CD4-positive, CD25-positive, alpha-beta regulatory T cell (primary cell): ENCODE measurements at regions not wholly inside any gene's neighbourhood (a gene's known extent, or its start where the extent isn't known, plus 50 kb on each side); places are given as distances from the start of the nearest gene placed in this dataset.

Experiments
- ATAC-seq, 2 donors: fragments of 150-1000 bp; cut with Tn5 transposase; one replicate each; pipeline ENCODE4 v1.10.0; 2021; ENCODE audit warnings: low read depth in 2 of 2, moderate number of reproducible peaks in 2 of 2, moderate library complexity in 1 of 2
- DNase-seq, 3 donors: peaks; one replicate each; pipeline versions ENCODE4 v3.0.0 to v3.0.0-alpha.2; 2012 to 2022; ENCODE audit warnings: mixed read lengths in 1 of 3
- H3K27ac ChIP-seq: one replicate; pipeline ENCODE4 v1.7.0; 2013; ENCODE audit warnings: mild to moderate bottlenecking, low read length; ENCODE audit not compliant: insufficient read depth, poor library complexity, severe bottlenecking
- H3K27me3 ChIP-seq: one replicate; pipeline ENCODE4 v1.7.0; 2013; ENCODE audit warnings: low read length; ENCODE audit not compliant: control insufficient read depth, insufficient read depth
- H3K36me3 ChIP-seq: one replicate; pipeline ENCODE4 v1.7.0; 2013; ENCODE audit warnings: mild to moderate bottlenecking, low read length, moderate library complexity; ENCODE audit not compliant: control insufficient read depth, insufficient read depth
- H3K4me1 ChIP-seq: 2 replicates; pipeline ENCODE4 v1.7.0; 2013; ENCODE audit warnings: mild to moderate bottlenecking, low read length; ENCODE audit not compliant: insufficient read depth, control insufficient read depth, poor library complexity, severe bottlenecking
- H3K4me3 ChIP-seq: one replicate; pipeline ENCODE4 v1.7.0; 2013; ENCODE audit warnings: low read depth, mild to moderate bottlenecking, low read length, moderate library complexity
- H3K9me3 ChIP-seq, 2 experiments: 1 replicate in 1 of 2; 2 replicates in 1 of 2; pipeline ENCODE4 v1.7.0; 2013; ENCODE audit warnings: low read length in 2 of 2, mild to moderate bottlenecking in 1 of 2, moderate library complexity in 1 of 2; ENCODE audit not compliant: control insufficient read depth in 2 of 2
- H3K27ac Mint-ChIP-seq, 3 donors: one replicate each; pipeline ENCODE4 v1.8.0; 2020 to 2022; ENCODE audit warnings: mild to moderate bottlenecking in 3 of 3, mixed read lengths in 3 of 3, moderate library complexity in 2 of 3
- H3K27me3 Mint-ChIP-seq: one replicate; pipeline ENCODE4 v1.8.0; 2022; ENCODE audit warnings: mild to moderate bottlenecking, mixed read lengths
- H3K36me3 Mint-ChIP-seq: one replicate; pipeline ENCODE4 v1.8.0; 2020; ENCODE audit warnings: mixed read lengths
- H3K4me1 Mint-ChIP-seq, 4 donors: one replicate each; pipeline ENCODE4 v1.8.0; 2020 to 2022; ENCODE audit warnings: mixed read lengths in 4 of 4, mild to moderate bottlenecking in 1 of 4
- H3K4me3 Mint-ChIP-seq, 4 donors: one replicate each; pipeline ENCODE4 v1.8.0; 2020 to 2022; ENCODE audit warnings: mild to moderate bottlenecking in 4 of 4, mixed read lengths in 4 of 4, moderate library complexity in 3 of 4
- H3K9me3 Mint-ChIP-seq, 7 donors: one replicate each; pipeline ENCODE4 v1.8.0; 2020 to 2022; ENCODE audit warnings: mixed read lengths in 7 of 7, mild to moderate bottlenecking in 3 of 7, moderate library complexity in 2 of 7

DNA sequence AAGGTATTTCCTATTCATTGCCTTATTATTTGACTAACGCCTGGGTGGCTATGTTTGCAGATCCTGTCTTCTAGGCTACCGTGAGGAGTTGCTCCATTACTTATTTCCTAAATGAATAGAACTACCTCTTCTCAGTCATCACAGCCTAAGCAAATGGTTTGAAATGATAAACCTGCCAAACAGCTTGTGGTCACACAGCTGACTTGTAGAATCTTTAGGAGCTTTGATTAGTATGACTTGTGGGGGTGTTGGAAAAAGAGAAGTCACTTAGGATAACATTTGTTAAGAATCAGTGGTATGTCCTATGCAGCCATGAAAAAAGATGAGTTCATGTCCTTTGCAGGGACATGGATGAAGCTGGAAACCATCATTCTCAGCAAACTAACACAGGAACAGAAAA is 169.3 kb downstream of the PPARGC1A start:
- Mint-ChIP-seq H3K27ac (no peak overlapping the region), H3K4me3 (no peak overlapping the region), H3K36me3 (no peaks in the 10 kb centered on the region), H3K27me3 (no peaks in the 10 kb centered on the region), H3K4me1 (no peaks in the 10 kb centered on the region), H3K9me3 (peaks cover 0 to 6% (median 0%) of the 10 kb centered on the region in 7 donors)
- ATAC-seq (no peak), DNase-seq (no peak)
- Histone ChIP-seq H3K27me3 (no peaks in the 10 kb centered on the region), H3K27ac (no peak overlapping the region), H3K36me3 (no peaks in the 10 kb centered on the region), H3K4me1 (no peaks in the 10 kb centered on the region), H3K9me3 (no peaks in the 10 kb centered on the region), H3K4me3 (no peak overlapping the region)

DNA sequence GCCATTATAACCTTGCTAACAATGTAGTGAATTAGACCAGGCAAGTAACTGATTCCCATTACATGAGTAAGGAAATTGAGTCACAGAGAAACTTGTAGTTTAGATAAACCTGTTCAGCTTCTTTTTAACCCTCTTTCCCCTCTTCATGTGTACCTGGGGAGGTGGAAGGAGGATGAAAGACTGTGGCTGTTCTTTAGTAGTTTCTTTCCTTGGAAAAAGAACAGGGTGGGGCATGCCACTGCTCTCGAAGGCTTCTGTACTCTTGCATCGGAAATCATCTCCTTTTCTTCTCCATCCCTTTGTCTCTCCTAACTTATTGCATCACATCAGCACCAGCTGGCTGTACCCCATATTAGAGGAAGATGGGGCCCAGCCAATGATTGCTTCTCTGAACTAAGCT is 171.4 kb downstream of the PPARGC1A start:
- Histone ChIP-seq H3K4me1 (no peaks in the 10 kb centered on the region), H3K27ac (no peak overlapping the region), H3K27me3 (no peaks in the 10 kb centered on the region), H3K9me3 (no peaks in the 10 kb centered on the region), H3K4me3 (no peak overlapping the region), H3K36me3 (no peaks in the 10 kb centered on the region)
- DNase-seq (no peak), ATAC-seq (no peak)
- H3K4me3 Mint-ChIP-seq, result no peak overlapping the region
- H3K27me3 Mint-ChIP-seq, result no peaks in the 10 kb centered on the region
- no peak overlapping the region for H3K27ac Mint-ChIP-seq
- no peaks in the 10 kb centered on the region for H3K36me3 Mint-ChIP-seq
- no peaks in the 10 kb centered on the region for H3K4me1 Mint-ChIP-seq
- peaks cover 0 to 6% (median 0%) of the 10 kb centered on the region in 7 donors for H3K9me3 Mint-ChIP-seq

DNA sequence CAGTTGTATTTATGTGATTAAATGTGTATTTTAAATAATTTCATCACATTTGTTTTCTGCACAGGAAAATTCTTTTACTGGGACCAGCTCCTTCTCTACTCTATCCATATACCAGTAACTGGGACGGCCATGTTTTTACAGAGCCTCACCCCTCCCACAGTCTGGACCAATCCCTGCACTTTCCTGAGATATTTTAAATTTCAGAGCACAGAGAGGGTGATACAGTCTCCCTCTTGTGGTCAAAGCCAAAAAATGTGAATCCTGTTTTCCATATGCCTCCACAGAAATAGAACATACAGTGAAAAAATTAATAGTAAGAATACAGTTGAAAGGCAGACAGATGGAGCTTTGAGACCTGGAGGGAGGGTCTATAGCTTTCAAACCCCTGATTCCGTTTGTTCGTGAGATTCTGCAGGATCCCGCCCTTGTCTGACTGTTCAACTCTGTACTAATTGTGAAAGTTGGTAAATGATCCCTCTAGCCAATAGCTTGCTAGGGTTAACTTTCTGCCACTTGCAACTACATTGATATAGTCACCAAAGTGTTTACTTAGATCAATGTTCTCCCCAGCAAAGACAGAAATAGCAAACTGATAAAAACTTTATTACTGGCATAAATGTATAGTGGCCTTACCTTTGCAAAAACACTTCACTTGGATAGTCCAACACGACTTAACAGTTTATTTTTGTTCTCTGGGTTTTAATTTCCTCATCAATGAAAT is 172.2 kb downstream of the PPARGC1A start:
- no peaks in the 10 kb centered on the region for H3K36me3 Mint-ChIP-seq
- no peaks in the 10 kb centered on the region for H3K27me3 Mint-ChIP-seq
- Histone ChIP-seq H3K36me3 (no peaks in the 10 kb centered on the region), H3K9me3 (no peaks in the 10 kb centered on the region), H3K4me3 (no peak overlapping the region), H3K4me1 (no peaks in the 10 kb centered on the region), H3K27ac (no peak overlapping the region), H3K27me3 (no peaks in the 10 kb centered on the region)
- H3K4me1 Mint-ChIP-seq, result no peaks in the 10 kb centered on the region
- H3K9me3 Mint-ChIP-seq, result peaks cover 0 to 5% (median 0%) of the 10 kb centered on the region in 7 donors
- H3K4me3 Mint-ChIP-seq, result no peak overlapping the region
- ATAC-seq, result no peak
- H3K27ac Mint-ChIP-seq, result peak overlapping the region in 1 of 3 donors; percentile 35
- peak in 1 of 3 donors; percentile 3 for DNase-seq

DNA sequence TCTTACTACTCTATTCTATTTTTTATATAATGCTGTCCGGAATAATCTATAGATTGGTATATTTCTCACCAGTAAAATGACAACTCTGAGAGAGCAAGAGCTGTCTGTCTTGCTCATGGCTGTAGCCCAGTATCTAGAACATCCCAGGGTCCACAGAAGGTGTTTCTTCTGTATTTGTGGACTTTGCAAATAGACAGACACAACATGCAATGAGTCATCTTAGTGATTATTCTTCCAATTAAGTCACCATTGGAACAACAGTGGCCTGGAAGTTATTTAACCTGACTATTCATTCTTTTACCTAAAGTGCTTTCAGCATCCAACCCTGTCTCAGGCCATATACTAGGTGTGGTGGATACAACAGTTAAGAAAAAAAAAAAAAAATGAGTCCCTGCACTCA is 179.5 kb downstream of the PPARGC1A start:
- Mint-ChIP-seq H3K27ac (no peak overlapping the region), H3K4me3 (no peak overlapping the region), H3K27me3 (no peaks in the 10 kb centered on the region), H3K4me1 (no peaks in the 10 kb centered on the region), H3K36me3 (no peaks in the 10 kb centered on the region), H3K9me3 (peaks cover 0 to 3% (median 0%) of the 10 kb centered on the region in 7 donors)
- Histone ChIP-seq H3K4me3 (no peak overlapping the region), H3K27ac (no peak overlapping the region), H3K9me3 (no peaks in the 10 kb centered on the region), H3K36me3 (no peaks in the 10 kb centered on the region), H3K27me3 (no peaks in the 10 kb centered on the region), H3K4me1 (no peaks in the 10 kb centered on the region)
- DNase-seq, result no peak
- no peak for ATAC-seq

DNA sequence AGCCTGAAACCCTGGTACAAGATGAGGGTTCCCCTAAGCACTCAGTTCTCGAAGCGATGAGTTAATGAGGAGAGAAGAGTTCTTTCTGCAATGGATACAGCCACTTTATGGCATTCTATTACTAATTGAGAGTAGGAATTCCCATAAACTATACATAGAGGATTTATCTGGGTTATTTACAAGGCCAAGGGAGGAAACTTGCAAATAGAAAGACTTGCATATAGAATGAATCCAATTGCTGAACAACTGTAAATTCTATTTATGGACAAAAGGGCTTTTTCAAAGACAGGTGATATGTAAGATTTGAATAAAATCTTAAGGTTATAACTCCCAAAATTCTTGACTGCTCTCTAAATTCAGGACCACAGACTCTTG is 182.2 kb downstream of the PPARGC1A start:
- Histone ChIP-seq H3K9me3 (no peaks in the 10 kb centered on the region), H3K4me1 (no peaks in the 10 kb centered on the region), H3K27ac (no peak overlapping the region), H3K27me3 (no peaks in the 10 kb centered on the region), H3K4me3 (no peak overlapping the region), H3K36me3 (no peaks in the 10 kb centered on the region)
- no peaks in the 10 kb centered on the region for H3K27me3 Mint-ChIP-seq
- peaks cover 0 to 11% (median 1%) of the 10 kb centered on the region in 7 donors for H3K9me3 Mint-ChIP-seq
- DNase-seq (no peak), ATAC-seq (no peak)
- no peak overlapping the region for H3K4me3 Mint-ChIP-seq
- no peaks in the 10 kb centered on the region for H3K4me1 Mint-ChIP-seq
- no peaks in the 10 kb centered on the region for H3K36me3 Mint-ChIP-seq
- H3K27ac Mint-ChIP-seq, result no peak overlapping the region

DNA sequence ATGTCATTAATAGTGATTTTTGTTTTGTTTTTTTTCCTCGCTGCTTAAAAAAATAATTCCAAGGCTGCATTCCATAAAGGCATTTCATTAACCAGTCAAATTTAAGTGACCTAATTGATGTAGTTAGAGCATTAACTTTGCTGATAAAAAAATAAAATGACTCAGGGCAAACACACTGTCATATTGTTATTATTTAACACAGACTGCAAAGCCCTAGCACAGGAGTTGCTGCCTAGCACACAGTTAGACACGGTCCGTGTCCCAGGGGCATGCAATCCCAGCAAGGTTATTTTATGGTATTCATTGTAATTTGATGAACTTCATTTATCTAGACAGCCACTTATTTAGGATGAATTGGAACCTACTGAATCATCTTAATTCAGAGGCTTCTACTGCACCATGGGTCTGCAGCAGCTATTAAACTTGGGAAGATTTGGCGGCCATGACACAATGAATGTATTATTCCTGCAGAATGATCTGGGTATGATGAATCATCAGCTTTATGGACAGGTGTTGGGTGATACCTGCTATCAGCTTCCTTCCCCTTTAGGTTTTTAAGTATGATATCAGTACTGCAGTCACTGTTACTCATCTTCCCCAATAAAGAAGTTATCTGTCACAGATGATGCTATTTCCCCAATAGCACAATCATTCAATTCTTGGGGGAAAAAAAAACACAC is 182.7 kb downstream of the PPARGC1A start:
- no peaks in the 10 kb centered on the region for H3K27me3 ChIP-seq
- Mint-ChIP-seq H3K9me3 (peaks cover 0 to 11% (median 3%) of the 10 kb centered on the region in 7 donors), H3K4me3 (no peak overlapping the region), H3K36me3 (no peaks in the 10 kb centered on the region), H3K27ac (no peak overlapping the region), H3K4me1 (no peaks in the 10 kb centered on the region), H3K27me3 (no peaks in the 10 kb centered on the region)
- no peak for ATAC-seq
- H3K4me1 ChIP-seq, result no peaks in the 10 kb centered on the region
- H3K9me3 ChIP-seq, result no peaks in the 10 kb centered on the region
- DNase-seq, result no peak
- H3K4me3 ChIP-seq, result no peak overlapping the region
- H3K27ac ChIP-seq, result no peak overlapping the region
- no peaks in the 10 kb centered on the region for H3K36me3 ChIP-seq

DNA sequence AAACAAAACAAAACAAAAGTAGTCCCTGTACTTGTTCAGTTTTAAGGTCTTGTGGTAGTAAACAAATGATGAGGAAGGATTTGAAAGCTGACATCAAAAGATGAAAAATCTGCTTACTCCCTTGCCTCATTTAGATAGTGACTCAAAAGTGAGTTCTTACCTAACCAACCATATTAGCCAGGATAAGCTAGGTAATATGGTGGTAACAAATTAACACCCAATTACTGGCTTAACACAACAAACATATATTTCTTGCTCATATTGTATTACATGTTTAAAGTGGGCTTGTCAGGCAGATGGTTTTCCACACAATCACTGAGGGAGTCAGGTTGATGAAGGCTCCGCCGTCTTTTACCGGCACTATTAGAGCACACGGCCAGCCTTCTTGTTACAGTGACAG is 189.7 kb downstream of the PPARGC1A start:
- DNase-seq (no peak), ATAC-seq (no peak)
- H3K4me3 ChIP-seq, result no peak overlapping the region
- H3K36me3 ChIP-seq, result no peaks in the 10 kb centered on the region
- no peak overlapping the region for H3K27ac ChIP-seq
- H3K27ac Mint-ChIP-seq, result no peak overlapping the region
- no peaks in the 10 kb centered on the region for H3K36me3 Mint-ChIP-seq
- H3K4me1 ChIP-seq, result no peaks in the 10 kb centered on the region
- H3K27me3 ChIP-seq, result no peaks in the 10 kb centered on the region
- no peaks in the 10 kb centered on the region for H3K4me1 Mint-ChIP-seq
- no peaks in the 10 kb centered on the region for H3K27me3 Mint-ChIP-seq
- peaks cover 0 to 13% (median 3%) of the 10 kb centered on the region in 7 donors for H3K9me3 Mint-ChIP-seq
- no peak overlapping the region for H3K4me3 Mint-ChIP-seq
- no peaks in the 10 kb centered on the region for H3K9me3 ChIP-seq

DNA sequence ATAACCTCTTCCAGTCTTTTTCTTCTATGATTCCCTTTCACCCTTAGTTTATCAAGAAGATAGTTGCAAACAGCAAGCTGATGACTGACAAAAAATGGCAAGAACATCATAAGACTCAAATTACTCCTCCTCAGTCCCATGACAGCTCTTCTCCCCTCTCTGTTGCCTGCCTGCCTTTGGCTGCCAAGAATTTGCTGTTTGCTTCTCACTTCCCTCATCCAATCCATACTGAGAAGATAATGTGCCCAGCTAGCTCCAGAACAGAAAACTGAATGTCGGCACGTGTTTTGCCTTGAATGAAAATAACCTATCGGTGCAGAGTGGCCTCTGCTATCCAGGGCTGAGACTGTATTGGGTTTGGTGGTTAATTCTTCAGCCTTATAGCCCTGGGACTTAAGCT is 192.1 kb downstream of the PPARGC1A start:
- no peak overlapping the region for H3K27ac ChIP-seq
- no peaks in the 10 kb centered on the region for H3K27me3 ChIP-seq
- Mint-ChIP-seq H3K36me3 (no peaks in the 10 kb centered on the region), H3K9me3 (peaks cover 0 to 6% (median 2%) of the 10 kb centered on the region in 7 donors), H3K4me3 (no peak overlapping the region), H3K4me1 (no peaks in the 10 kb centered on the region), H3K27ac (no peak overlapping the region), H3K27me3 (no peaks in the 10 kb centered on the region)
- H3K4me1 ChIP-seq, result no peaks in the 10 kb centered on the region
- DNase-seq (no peak), ATAC-seq (no peak)
- H3K36me3 ChIP-seq, result no peaks in the 10 kb centered on the region
- H3K9me3 ChIP-seq, result no peaks in the 10 kb centered on the region
- H3K4me3 ChIP-seq, result no peak overlapping the region
